NB4 (cell line): ENCODE measurements at regions not wholly inside any gene's neighbourhood (a gene's known extent, or its start where the extent isn't known, plus 50 kb on each side); places are given as distances from the start of the nearest gene placed in this dataset.

Experiments used
- DNase-seq: peaks from one replicate; pipeline ENCODE4 v3.0.0; 2010; ENCODE audit warnings: low read depth
- H3K4me3 ChIP-seq: one replicate; pipeline ENCODE4 v1.5.1; 2011; ENCODE audit warnings: mild to moderate bottlenecking, low read depth, low read length, moderate library complexity
- CTCF ChIP-seq: IDR thresholded peaks from one replicate; pipeline ENCODE4 v1.5.1; 2012; ENCODE audit warnings: low read depth, low read length
- MYC ChIP-seq: IDR thresholded peaks from 2 replicates; pipeline ENCODE4 v1.6.1; 2011; ENCODE audit warnings: low read depth, low read length
- POLR2A ChIP-seq: IDR thresholded peaks from 2 replicates; pipeline ENCODE4 v1.6.1; 2011; ENCODE audit warnings: mild to moderate bottlenecking; ENCODE audit not compliant: insufficient read length; ENCODE audit errors: extremely low read depth
- TF ChIP-seq, protein P1 (sequence below): IDR thresholded peaks from 2 replicates; pipeline ENCODE4 v1.6.1; 2011; ENCODE audit warnings: low read depth, low read length

GRCh38 chr18:53639687-53640086 lies 584.8 kb downstream of the MBD2 start:
- H3K4me3 ChIP-seq = no peak overlapping the region
- DNase-seq = no peak
- TF ChIP-seq MYC (no peak), POLR2A (no peak), CTCF (no peak)
- TF ChIP-seq, protein P1, sequence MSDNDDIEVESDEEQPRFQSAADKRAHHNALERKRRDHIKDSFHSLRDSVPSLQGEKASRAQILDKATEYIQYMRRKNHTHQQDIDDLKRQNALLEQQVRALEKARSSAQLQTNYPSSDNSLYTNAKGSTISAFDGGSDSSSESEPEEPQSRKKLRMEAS = no peak

- no peak for TF ChIP-seq MYC
- TF ChIP-seq, protein P1 = no peak
- no peak for TF ChIP-seq CTCF
- no peak for TF ChIP-seq POLR2A
- H3K4me3 ChIP-seq = no peak overlapping the region
- no peak for DNase-seq
Measured at GRCh38 chr18:53629337-53629736, 595.1 kb downstream of the MBD2 start.

- TF ChIP-seq CTCF (no peak), MYC (no peak), POLR2A (no peak)
- TF ChIP-seq, protein P1 = no peak
- no peak for DNase-seq
- H3K4me3 ChIP-seq = no peak overlapping the region
Measured at GRCh38 chr18:53625997-53626599, 598.4 kb downstream of the MBD2 start.

DNA sequence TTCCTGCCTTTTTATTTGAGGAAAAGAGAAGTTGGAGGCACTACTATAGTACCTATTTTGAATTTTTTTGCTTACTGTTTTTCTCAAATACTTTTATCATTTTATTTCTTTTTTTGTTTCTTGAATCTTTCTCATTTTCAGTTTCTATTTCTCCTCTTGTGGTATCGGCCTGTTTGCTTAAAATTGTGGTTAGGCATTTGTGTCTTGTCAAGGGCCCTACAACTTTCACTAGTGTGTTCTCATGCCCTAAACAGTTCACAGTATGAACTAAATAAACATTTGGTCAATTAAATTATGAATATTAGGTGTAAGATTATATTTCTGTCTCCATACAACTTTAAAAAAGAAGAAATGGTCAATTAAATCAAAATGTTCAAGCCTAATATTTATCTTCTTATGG lies 613.5 kb downstream of the MBD2 start:
- no peak for DNase-seq
- TF ChIP-seq MYC (no peak), POLR2A (no peak), CTCF (no peak)
- TF ChIP-seq, protein P1 = no peak
- no peak overlapping the region for H3K4me3 ChIP-seq

GRCh38 chr18:53606792-53607191 lies 617.7 kb downstream of the MBD2 start:
- no peak for TF ChIP-seq POLR2A
- TF ChIP-seq, protein P1 = no peak
- no peak for TF ChIP-seq MYC
- TF ChIP-seq CTCF = no peak

DNA sequence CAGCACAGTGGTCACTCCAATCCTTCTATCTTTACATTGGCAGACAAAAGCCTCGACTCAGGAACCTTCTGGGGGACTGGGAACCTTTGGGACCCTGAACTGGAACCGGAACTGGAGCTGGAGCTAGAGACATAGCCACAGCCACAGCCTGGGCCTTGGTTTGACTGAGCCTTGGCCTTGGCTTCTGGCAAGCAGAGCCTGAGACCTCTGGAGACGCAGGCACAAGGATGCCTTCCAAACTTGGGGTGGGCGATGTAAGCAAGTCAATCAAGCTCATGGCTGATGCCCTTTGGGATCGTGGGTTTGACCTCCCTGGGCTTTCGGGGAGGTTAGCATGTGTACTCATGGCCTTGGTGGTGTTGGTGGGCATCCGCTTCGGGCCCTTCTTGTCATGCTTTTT lies 619.3 kb downstream of the MBD2 start:
- DNase-seq = no peak
- TF ChIP-seq MYC = no peak
- TF ChIP-seq, protein P1 = no peak
- no peak for TF ChIP-seq POLR2A
- no peak for TF ChIP-seq CTCF
- H3K4me3 ChIP-seq = no peak overlapping the region

More at GRCh38 chr18:53606792-53607191, 617.7 kb downstream of the MBD2 start:
- no peak for DNase-seq
- H3K4me3 ChIP-seq = no peak overlapping the region
